HG02884 (cell line): ENCODE measurements at regions not wholly inside any gene's neighbourhood (a gene's known extent, or its start where the extent isn't known, plus 50 kb on each side); places are given as distances from the start of the nearest gene placed in this dataset.
"Not testable (repeated sequence)": the region's sequence is repeated elsewhere in the genome, so short reads cannot be mapped to it uniquely, and the experiment has no call there.

ENCODE experiments used
- ATAC-seq: cut with Tn5 transposase; IDR thresholded peaks from one replicate; pipeline ENCODE4 v1.9.1; 2021; ENCODE audit warnings: mild to moderate bottlenecking, moderate library complexity; ENCODE audit not compliant: unreplicated experiment

GRCh38 chr1:95297906-95298305 is 63.9 kb downstream of the RWDD3 start:
- not testable (repeated sequence) for ATAC-seq

- no peak for ATAC-seq
Measured at GRCh38 chr1:95301091-95301490, 67.1 kb downstream of the RWDD3 start.

GRCh38 chr1:95301614-95302013 is 67.6 kb downstream of the RWDD3 start:
- no peak for ATAC-seq

- no peak for ATAC-seq
Measured at GRCh38 chr1:95304803-95305202, 70.8 kb downstream of the RWDD3 start.

GRCh38 chr1:95308276-95309030 is 74.4 kb downstream of the RWDD3 start:
- no peak for ATAC-seq

GRCh38 chr1:95309031-95309471 is 75.0 kb downstream of the RWDD3 start:
- ATAC-seq: no peak

GRCh38 chr1:95311014-95311413 is 77.0 kb downstream of the RWDD3 start:
- no peak for ATAC-seq

- ATAC-seq: no peak
Measured at GRCh38 chr1:95311762-95312161, 77.8 kb downstream of the RWDD3 start.

GRCh38 chr1:95312181-95312580 is 78.2 kb downstream of the RWDD3 start:
- ATAC-seq: no peak

GRCh38 chr1:95313527-95313926 is 79.5 kb downstream of the RWDD3 start:
- ATAC-seq: no peak

GRCh38 chr1:95321531-95321930 is 87.5 kb downstream of the RWDD3 start:
- ATAC-seq: no peak

- ATAC-seq: no peak
Measured at GRCh38 chr1:95323123-95323522, 89.1 kb downstream of the RWDD3 start.

GRCh38 chr1:95325349-95325748 is 91.3 kb downstream of the RWDD3 start:
- ATAC-seq: no peak

GRCh38 chr1:95326023-95326422 is 92.0 kb downstream of the RWDD3 start:
- no peak for ATAC-seq

GRCh38 chr1:95332754-95333153 is 98.7 kb downstream of the RWDD3 start:
- no peak for ATAC-seq

- ATAC-seq: no peak
Measured at GRCh38 chr1:95339377-95339776, 105.4 kb downstream of the RWDD3 start.

- ATAC-seq: no peak
Measured at GRCh38 chr1:95340061-95340460, 106.1 kb downstream of the RWDD3 start.

GRCh38 chr1:95352767-95353166 is 118.8 kb downstream of the RWDD3 start:
- no peak for ATAC-seq

- no peak for ATAC-seq
Measured at GRCh38 chr1:95353194-95353593, 119.2 kb downstream of the RWDD3 start.

- no peak for ATAC-seq
Measured at GRCh38 chr1:95364546-95364945, 130.5 kb downstream of the RWDD3 start.

- ATAC-seq: no peak
Measured at GRCh38 chr1:95366498-95366897, 132.5 kb downstream of the RWDD3 start.

- no peak for ATAC-seq
Measured at GRCh38 chr1:95368178-95368577, 134.2 kb downstream of the RWDD3 start.
